Fibroblast of pulmonary artery (primary cell): ENCODE measurements at regions not wholly inside any gene's neighbourhood (a gene's known extent, or its start where the extent isn't known, plus 50 kb on each side); places are given as distances from the start of the nearest gene placed in this dataset.

ENCODE experiments used
- DNase-seq: peaks from one replicate; pipeline ENCODE4 v3.0.0-alpha.2; 2010; ENCODE audit warnings: low read depth
- H3K4me3 ChIP-seq: replicated peaks from 2 replicates; pipeline ENCODE4 v1.5.1; 2011; ENCODE audit warnings: low read depth, mild to moderate bottlenecking, control low read depth, low read length, moderate library complexity
- TF ChIP-seq, protein P1 (sequence below): IDR thresholded peaks from 2 replicates; pipeline ENCODE4 v1.5.1; 2011; ENCODE audit warnings: mild to moderate bottlenecking, control low read depth, low read length, inconsistent platforms; ENCODE audit errors: missing control alignments

DNA sequence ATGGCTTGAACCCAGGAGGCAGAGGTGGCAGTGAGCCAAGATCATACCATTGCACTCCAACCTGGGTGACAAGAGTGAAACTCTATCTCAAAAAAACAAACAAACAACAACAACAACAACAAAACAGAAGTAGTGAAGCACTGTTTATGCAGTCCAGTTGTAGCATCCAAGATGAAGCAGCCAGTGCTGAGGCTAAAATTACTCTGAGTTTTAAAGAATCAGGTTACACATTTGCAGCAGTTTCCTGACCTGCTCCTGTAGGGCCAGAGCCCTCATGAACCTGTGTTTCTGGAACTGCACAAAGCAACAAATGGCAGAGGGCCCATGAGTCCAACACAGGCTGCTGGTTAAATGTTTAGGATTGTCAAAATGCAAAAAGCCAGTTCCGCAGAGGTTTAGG, 499.5 kb upstream of the PSMD7 start:
- DNase-seq = no peak
- TF ChIP-seq, protein P1, sequence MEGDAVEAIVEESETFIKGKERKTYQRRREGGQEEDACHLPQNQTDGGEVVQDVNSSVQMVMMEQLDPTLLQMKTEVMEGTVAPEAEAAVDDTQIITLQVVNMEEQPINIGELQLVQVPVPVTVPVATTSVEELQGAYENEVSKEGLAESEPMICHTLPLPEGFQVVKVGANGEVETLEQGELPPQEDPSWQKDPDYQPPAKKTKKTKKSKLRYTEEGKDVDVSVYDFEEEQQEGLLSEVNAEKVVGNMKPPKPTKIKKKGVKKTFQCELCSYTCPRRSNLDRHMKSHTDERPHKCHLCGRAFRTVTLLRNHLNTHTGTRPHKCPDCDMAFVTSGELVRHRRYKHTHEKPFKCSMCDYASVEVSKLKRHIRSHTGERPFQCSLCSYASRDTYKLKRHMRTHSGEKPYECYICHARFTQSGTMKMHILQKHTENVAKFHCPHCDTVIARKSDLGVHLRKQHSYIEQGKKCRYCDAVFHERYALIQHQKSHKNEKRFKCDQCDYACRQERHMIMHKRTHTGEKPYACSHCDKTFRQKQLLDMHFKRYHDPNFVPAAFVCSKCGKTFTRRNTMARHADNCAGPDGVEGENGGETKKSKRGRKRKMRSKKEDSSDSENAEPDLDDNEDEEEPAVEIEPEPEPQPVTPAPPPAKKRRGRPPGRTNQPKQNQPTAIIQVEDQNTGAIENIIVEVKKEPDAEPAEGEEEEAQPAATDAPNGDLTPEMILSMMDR = no peak
- H3K4me3 ChIP-seq = no peak overlapping the region

DNA sequence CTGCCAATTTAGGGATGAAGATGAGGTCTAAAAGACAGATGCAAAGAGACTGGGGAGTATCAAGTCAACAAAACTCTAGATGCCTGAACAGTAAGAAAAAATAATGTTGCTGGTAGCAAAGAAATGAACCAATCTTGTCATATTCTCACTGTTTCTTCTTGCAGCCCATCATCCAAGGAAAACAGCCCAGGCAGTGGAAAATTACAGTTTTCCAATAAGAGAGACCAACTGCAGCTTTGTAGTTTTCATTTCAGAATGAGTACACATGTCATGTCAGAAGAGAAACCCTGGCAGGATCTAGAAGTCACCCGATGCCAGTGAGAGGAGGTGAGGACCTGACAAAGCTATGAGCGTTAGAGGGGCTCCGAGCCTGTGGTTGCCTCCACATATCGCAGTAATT, 500.4 kb upstream of the PSMD7 start:
- no peak for DNase-seq
- TF ChIP-seq, protein P1 = no peak
- H3K4me3 ChIP-seq = no peak overlapping the region

GRCh38 chr16:73794994-73795393, 501.6 kb upstream of the PSMD7 start:
- H3K4me3 ChIP-seq = no peak overlapping the region
- TF ChIP-seq, protein P1 = no peak
- DNase-seq = no peak

- H3K4me3 ChIP-seq = no peak overlapping the region
- TF ChIP-seq, protein P1 = no peak
- DNase-seq = no peak
Observed at GRCh38 chr16:73793871-73794437, 502.7 kb upstream of the PSMD7 start.

GRCh38 chr16:73793260-73793659, 503.4 kb upstream of the PSMD7 start:
- DNase-seq = no peak
- H3K4me3 ChIP-seq = no peak overlapping the region
- TF ChIP-seq, protein P1 = no peak

- H3K4me3 ChIP-seq = no peak overlapping the region
- DNase-seq = no peak
- TF ChIP-seq, protein P1 = no peak
Observed at GRCh38 chr16:73792199-73793020, 504.2 kb upstream of the PSMD7 start.
